Duodenal mucosa (tissue), 2 donors: ENCODE measurements at regions not wholly inside any gene's neighbourhood (a gene's known extent, or its start where the extent isn't known, plus 50 kb on each side); places are given as distances from the start of the nearest gene placed in this dataset.

Source experiments
- H3K27ac ChIP-seq: one replicate; pipeline ENCODE4 v1.7.0; 2013; ENCODE audit warnings: low read depth, low read length
- H3K27me3 ChIP-seq, 2 donors: one replicate each; pipeline ENCODE4 v1.7.0; 2013; ENCODE audit warnings: low read length in 2 of 2, control low read depth in 1 of 2; ENCODE audit not compliant: insufficient read depth in 2 of 2, control insufficient read depth in 1 of 2
- H3K36me3 ChIP-seq, 2 donors: one replicate each; pipeline ENCODE4 v1.7.0; 2013; ENCODE audit warnings: low read length in 2 of 2, control low read depth in 1 of 2; ENCODE audit not compliant: insufficient read depth in 2 of 2, control insufficient read depth in 1 of 2
- H3K4me1 ChIP-seq, 2 donors: one replicate each; pipeline ENCODE4 v1.7.0; 2013; ENCODE audit warnings: low read length in 2 of 2, control low read depth in 1 of 2; ENCODE audit not compliant: insufficient read depth in 2 of 2, control insufficient read depth in 1 of 2
- H3K4me3 ChIP-seq, 2 donors: one replicate each; pipeline ENCODE4 v1.7.0; 2013; ENCODE audit warnings: low read length in 2 of 2, low read depth in 1 of 2
- H3K9ac ChIP-seq, 2 donors: one replicate each; pipeline ENCODE4 v1.7.0; 2013; ENCODE audit warnings: low read length in 2 of 2, low read depth in 1 of 2
- H3K9me3 ChIP-seq, 2 donors: one replicate each; pipeline ENCODE4 v1.7.0; 2013; ENCODE audit warnings: low read length in 2 of 2, control low read depth in 1 of 2; ENCODE audit not compliant: control insufficient read depth in 1 of 2

- H3K4me1 ChIP-seq: no peaks in the 10 kb centered on the region
- no peak overlapping the region for H3K27ac ChIP-seq
- no peaks in the 10 kb centered on the region for H3K9me3 ChIP-seq
- H3K4me3 ChIP-seq: no peak overlapping the region
- H3K9ac ChIP-seq: no peak overlapping the region
- H3K27me3 ChIP-seq: no peaks in the 10 kb centered on the region
- no peaks in the 10 kb centered on the region for H3K36me3 ChIP-seq
Measured at GRCh38 chr5:145708169-145708568, 127.0 kb downstream of the PRELID2 start.

GRCh38 chr5:145704724-145705123, 130.4 kb downstream of the PRELID2 start:
- no peak overlapping the region for H3K4me3 ChIP-seq
- no peak overlapping the region for H3K9ac ChIP-seq
- no peak overlapping the region for H3K27ac ChIP-seq

DNA sequence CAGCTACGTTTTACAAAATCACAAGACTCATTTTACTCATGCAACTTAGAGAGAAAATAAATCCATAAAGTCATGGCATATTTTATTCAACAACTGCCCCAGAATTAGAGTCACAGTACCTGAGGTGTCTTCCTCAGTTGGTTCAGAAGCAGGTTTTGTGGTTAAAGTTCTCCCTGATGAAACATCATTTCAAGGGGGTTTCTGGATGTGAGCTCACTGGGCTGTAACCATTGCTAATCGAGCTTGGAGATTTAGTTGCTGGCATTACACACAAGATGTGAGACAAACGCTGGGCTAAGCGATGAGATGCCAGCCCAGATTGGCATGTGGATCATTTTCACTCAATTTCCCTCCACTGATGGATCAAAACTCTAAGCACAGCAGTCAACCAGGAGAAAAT, 131.3 kb downstream of the PRELID2 start:
- Histone ChIP-seq H3K4me3 (no peak overlapping the region), H3K9ac (no peak overlapping the region), H3K9me3 (no peaks in the 10 kb centered on the region), H3K36me3 (no peaks in the 10 kb centered on the region), H3K27me3 (no peaks in the 10 kb centered on the region), H3K4me1 (no peaks in the 10 kb centered on the region), H3K27ac (no peak overlapping the region)

More at GRCh38 chr5:145704724-145705123, 130.4 kb downstream of the PRELID2 start:
- Histone ChIP-seq H3K9me3 (no peaks in the 10 kb centered on the region), H3K4me1 (no peaks in the 10 kb centered on the region), H3K27me3 (no peaks in the 10 kb centered on the region), H3K36me3 (no peaks in the 10 kb centered on the region)

GRCh38 chr5:145701404-145701803, 133.7 kb downstream of the PRELID2 start:
- no peaks in the 10 kb centered on the region for H3K36me3 ChIP-seq
- no peaks in the 10 kb centered on the region for H3K9me3 ChIP-seq
- no peak overlapping the region for H3K4me3 ChIP-seq
- no peaks in the 10 kb centered on the region for H3K4me1 ChIP-seq
- H3K27ac ChIP-seq: no peak overlapping the region
- no peak overlapping the region for H3K9ac ChIP-seq
- no peaks in the 10 kb centered on the region for H3K27me3 ChIP-seq

- Histone ChIP-seq H3K4me1 (no peaks in the 10 kb centered on the region), H3K9me3 (no peaks in the 10 kb centered on the region), H3K4me3 (no peak overlapping the region), H3K27me3 (no peaks in the 10 kb centered on the region), H3K27ac (no peak overlapping the region), H3K9ac (no peak overlapping the region), H3K36me3 (no peaks in the 10 kb centered on the region)
Measured at GRCh38 chr5:145699846-145700245, 135.3 kb downstream of the PRELID2 start.

- Histone ChIP-seq H3K27ac (no peak overlapping the region), H3K9me3 (no peaks in the 10 kb centered on the region), H3K27me3 (no peaks in the 10 kb centered on the region), H3K4me1 (no peaks in the 10 kb centered on the region), H3K9ac (no peak overlapping the region), H3K36me3 (no peaks in the 10 kb centered on the region), H3K4me3 (no peak overlapping the region)
Measured at GRCh38 chr5:145697251-145697990, 137.7 kb downstream of the PRELID2 start.

GRCh38 chr5:145689235-145689634, 145.9 kb downstream of the PRELID2 start:
- no peaks in the 10 kb centered on the region for H3K4me1 ChIP-seq
- H3K9me3 ChIP-seq: no peaks in the 10 kb centered on the region
- no peaks in the 10 kb centered on the region for H3K27me3 ChIP-seq
- no peak overlapping the region for H3K4me3 ChIP-seq
- H3K27ac ChIP-seq: no peak overlapping the region
- no peak overlapping the region for H3K9ac ChIP-seq
- H3K36me3 ChIP-seq: no peaks in the 10 kb centered on the region

DNA sequence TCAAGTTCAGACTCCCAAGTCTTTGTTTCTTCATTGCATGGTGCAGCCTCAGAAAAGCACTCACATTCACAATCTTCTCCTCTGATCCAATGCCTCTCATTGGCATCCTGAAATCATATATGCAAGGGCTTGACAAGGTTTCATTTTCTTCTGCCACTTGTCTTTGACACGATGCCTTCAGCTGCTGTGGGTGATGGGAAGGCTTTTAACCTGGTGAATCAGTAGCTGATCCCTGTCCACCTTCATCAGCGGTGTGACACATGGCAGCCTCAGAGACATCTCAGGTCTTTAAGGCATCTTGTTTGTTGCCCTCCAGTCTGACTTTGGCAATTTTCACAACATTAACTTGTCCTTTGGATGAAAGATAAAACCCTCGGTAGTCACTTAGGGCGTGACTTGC, 147.2 kb downstream of the PRELID2 start:
- Histone ChIP-seq H3K4me1 (no peaks in the 10 kb centered on the region), H3K9ac (no peak overlapping the region), H3K4me3 (no peak overlapping the region), H3K9me3 (no peaks in the 10 kb centered on the region), H3K27me3 (no peaks in the 10 kb centered on the region), H3K36me3 (no peaks in the 10 kb centered on the region), H3K27ac (no peak overlapping the region)

- Histone ChIP-seq H3K4me1 (no peaks in the 10 kb centered on the region), H3K9ac (no peak overlapping the region), H3K36me3 (no peaks in the 10 kb centered on the region), H3K27ac (no peak overlapping the region), H3K4me3 (no peak overlapping the region), H3K9me3 (no peaks in the 10 kb centered on the region), H3K27me3 (no peaks in the 10 kb centered on the region)
Measured at GRCh38 chr5:145685417-145685816, 149.7 kb downstream of the PRELID2 start.

- H3K27ac ChIP-seq: no peak overlapping the region
- peaks cover 0 to 2% of the 10 kb centered on the region in 2 donors for H3K4me1 ChIP-seq
- H3K9ac ChIP-seq: no peak overlapping the region
- H3K36me3 ChIP-seq: no peaks in the 10 kb centered on the region
- no peak overlapping the region for H3K4me3 ChIP-seq
- H3K27me3 ChIP-seq: no peaks in the 10 kb centered on the region
- no peaks in the 10 kb centered on the region for H3K9me3 ChIP-seq
Measured at GRCh38 chr5:145683431-145683830, 151.7 kb downstream of the PRELID2 start.
